HG03108 (cell line): ENCODE measurements at regions not wholly inside any gene's neighbourhood (a gene's known extent, or its start where the extent isn't known, plus 50 kb on each side); places are given as distances from the start of the nearest gene placed in this dataset.

Experiments
- ATAC-seq: cut with Tn5 transposase; IDR thresholded peaks from one replicate; pipeline ENCODE4 v1.9.1; 2021; ENCODE audit warnings: moderate library complexity; ENCODE audit not compliant: unreplicated experiment

DNA sequence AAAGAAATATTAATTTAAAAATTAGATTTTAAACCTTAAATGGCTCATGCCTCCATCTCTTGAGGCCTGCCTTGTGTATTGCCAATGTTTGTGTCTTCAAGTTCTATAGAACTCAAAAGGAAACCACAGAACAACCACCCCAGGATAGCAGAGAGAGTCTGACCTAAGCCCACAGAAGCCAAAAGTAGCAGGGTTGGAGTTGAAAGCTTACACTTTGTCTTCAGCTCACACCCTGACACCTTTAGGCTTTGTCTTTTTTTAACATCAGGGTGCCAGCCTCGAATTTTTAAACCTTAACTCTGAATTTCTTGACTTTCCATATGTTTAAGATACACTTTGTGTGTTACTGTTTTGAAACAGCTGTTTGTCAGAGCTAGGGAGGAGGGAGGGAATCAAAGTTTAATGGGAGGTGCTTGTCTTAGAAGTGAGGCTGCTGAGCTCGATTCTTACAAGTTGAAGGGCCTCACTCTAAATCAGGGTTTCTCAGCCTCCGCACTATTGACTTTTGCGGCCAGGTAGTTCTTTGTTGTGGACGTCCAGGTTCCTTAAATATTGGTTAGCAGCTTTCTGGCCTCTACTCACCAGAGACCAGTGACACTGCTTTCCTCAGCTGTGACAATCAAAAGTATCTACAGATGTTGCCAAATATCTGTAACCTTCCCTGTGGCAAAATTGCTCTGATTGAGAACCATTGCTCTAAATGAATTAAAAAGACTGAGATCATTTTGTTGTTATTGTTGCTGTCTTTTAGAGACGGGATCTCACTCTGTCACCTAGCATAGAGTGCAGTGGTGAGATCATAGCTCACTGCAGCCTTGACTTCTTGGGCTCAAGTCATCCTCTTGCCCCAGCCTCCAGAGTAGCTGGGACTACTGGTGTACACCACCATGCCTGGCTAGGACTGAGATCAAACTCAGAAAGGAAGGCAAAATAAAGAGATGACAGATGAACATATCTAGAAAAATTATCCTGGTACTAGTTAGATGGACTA is 139.2 kb upstream of the EOMES start:
- no peak for ATAC-seq

DNA sequence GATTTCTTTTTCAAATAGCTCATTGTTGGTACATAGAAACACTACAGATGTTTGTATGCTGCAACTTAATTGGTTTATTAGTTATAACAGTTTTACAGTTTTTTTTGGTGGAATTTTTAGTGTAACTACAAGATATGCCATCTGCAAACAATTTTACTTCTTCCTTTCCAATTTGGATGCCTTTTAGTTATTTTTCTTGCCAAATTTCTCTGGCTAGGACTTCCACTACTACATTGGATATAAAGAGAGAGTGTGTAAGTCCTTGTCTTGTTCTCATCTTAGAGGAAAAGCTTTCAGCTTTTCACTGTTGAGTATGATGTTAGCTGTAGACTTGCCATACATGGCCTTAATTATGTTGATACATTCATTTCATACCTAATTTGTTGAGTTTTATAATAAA is 143.6 kb upstream of the EOMES start:
- no peak for ATAC-seq

DNA sequence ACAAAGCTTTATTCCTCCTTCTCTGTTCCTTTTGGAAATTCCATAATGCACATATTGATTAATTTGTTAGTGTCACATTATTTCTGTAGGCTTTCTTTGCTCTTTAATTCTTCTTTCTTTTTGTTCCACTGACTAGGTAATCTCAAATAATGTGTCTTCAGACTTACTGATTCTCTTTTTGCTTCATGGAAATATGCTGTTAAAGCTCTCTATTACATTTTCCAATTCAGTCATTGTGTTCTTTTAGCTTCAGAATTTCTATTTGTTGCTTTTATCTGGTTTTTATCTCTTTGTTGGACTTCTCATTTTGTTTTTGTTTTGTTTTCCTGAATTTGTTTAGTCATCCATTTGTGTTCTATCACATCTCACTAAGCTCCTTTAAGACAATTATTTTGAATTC is 147.0 kb upstream of the EOMES start:
- no peak for ATAC-seq

DNA sequence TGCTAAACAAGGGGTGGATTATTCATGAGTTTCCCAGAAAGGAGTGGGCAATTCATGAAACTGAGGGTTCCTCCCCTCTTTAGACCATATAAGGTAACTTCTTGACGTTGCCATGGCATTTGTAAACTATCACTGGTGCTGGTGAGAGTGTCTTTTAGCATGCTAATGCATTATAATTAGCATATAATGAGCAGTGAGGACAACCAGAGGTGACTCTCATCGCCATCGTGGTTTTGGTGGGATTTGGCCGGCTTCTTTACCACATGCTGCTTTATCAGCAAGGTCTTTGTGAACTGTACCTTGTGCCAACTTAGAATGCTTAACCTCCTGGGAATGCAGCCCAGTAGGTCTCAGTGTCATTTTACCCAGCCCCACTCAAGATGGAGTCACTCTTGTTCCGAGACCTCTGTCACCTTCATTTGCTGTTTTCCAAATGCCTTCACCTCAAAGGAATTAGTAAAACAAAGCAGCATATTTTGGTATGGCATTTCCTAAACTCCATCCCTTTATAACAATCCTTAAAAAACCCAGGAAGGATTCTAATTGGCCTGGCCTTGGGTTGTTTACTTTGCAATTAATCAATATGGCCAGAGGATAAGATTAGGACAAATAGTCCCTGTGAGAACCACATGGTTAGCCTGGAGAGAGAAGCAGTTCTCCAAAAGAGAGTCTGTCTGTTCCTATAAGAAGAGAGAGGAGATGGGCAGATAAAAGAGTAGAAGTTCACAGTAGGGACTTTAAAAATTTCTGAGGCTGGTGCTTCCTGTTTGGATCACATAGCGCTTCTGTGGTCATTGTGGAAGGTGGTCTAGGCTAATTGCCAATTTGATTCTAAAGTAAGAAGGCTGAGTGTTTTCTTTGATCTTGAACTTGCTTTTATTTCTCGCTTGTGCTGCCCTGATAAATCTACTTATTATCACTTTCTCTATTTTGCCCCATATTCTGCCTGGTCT is 155.2 kb upstream of the EOMES start:
- ATAC-seq = no peak

DNA sequence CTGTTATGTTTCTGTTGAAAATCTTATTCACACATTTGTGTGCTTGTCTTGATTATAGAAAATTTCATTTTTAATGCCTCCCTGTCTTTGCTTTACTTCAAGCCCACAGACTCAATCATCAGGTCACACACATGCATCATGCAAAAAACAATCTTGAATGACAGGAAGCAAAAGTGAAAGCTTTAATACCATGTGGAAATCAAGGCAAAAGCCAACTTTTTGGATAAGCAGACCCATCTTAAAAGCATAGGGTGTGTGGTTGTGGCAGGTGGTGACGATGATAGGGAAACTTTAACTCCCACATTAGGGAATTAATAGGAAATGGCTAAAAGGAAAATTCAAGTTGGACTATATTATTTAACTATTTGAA is 155.9 kb upstream of the EOMES start:
- ATAC-seq = no peak

DNA sequence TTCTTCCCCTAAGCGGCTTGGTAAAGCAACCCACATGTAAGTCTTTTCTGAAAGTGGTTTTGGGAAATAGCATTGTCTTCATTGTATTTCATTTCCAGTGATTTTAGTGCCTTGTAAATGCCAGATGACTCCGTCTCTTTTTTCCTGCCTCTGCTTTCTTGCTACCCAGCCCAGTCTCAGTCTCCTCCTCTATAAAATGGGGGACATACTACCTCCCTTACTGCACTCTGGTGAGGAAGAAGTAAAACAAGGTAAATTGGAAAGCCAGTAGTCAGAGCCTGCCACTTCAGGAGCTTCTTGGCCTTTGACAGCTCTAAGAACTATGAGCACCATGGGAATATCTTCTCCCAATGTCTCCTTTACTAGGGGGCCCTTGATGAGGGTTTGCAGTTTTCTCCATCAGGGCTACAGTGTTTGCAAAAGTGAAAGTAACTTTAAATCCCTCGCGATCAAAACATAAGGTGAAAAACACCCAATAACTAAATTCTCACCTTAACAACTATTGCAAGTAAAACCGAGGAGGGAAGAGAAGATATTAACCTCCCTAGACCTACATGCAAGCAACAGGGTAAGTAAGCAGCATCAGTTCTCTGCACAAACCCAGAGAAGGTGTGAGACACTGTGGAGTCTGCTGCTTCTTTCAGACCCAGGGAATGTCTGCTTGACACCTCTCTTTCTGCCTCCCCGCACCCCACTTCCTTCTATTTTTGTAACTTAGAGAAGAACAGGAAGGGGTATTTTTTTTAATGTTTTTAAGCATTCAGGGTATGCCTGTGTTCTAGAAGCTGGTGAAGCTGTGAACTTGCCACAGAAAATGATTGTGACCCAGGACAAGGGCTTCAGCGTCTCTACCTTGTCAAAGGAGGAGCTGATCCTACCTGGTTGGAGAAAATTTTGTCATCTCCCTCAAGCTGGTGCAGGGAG is 159.1 kb upstream of the EOMES start:
- ATAC-seq = no peak

DNA sequence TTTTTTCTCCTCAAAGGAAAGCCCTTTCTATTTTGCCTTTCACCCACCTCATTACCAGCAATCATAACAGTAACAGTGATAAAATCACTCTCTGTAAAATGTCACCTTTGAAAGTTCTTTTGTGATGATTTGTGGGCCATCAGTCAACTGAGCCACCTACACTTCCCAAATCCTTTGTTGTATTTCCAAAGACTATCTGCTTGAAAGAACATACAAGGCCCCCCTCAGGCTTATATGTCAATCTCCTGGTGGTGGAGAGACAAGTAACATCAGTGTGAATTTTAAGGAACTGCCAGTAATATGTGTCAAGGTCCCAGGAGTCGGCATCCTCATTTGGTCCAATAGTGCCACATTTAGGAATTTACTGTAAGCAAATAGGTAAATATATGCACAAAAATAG is 161.1 kb upstream of the EOMES start:
- ATAC-seq = no peak

DNA sequence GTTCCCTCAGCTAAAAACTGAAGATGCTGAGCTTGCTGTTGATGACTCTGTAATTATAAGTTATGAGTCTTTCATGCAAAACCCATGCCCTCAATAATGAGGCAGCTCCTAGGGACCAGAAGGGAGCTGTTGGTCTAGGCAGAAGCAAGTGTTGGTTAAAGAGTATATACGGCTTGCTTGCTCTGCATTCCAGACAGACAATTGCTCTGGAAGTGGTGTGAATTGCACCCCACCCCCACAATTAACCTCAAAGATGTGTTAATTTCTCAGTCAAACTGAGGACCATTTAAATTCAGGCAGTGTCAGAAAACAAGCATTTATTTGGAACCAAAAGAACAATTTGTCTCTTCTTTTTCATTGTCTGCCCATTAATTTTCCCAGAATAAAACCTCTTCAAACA is 163.5 kb upstream of the EOMES start:
- no peak for ATAC-seq

DNA sequence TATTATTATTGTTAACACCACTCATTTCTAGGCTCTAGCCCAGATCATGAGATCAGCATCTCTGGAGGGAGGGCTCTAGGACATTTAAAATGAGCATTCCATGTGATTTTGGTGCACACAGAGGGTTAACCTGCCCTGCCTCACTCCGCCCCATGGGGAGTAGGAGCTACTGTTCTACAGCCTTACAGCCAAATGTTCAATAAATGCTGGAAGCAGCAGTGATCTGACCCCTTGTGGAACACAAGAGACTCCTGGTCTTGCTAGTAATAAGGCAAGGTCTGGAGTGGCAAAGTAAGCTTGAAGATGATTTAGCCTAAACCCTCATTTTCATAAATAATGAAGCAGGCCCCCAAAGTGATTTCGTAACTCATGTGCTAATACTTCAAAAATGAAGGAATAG is 166.4 kb upstream of the EOMES start:
- ATAC-seq = no peak

DNA sequence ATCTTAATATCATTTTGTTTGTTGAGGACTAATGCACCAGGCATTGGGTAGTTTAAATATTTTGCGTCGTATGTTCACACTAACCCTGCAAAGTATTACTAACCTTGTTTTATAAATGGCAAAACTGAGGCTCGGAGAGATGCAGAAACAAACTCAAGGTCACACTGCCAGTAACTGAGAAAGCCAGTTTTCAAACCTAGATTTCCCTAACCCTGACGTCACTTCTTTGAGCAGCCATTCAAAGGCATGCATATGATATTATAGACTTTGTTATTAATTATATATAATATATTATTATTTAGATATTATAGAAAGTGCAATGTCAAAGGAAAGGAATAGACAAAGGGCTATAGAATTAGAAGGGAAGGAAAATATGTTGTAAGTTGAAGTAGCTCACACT is 167.6 kb upstream of the EOMES start:
- ATAC-seq = no peak

DNA sequence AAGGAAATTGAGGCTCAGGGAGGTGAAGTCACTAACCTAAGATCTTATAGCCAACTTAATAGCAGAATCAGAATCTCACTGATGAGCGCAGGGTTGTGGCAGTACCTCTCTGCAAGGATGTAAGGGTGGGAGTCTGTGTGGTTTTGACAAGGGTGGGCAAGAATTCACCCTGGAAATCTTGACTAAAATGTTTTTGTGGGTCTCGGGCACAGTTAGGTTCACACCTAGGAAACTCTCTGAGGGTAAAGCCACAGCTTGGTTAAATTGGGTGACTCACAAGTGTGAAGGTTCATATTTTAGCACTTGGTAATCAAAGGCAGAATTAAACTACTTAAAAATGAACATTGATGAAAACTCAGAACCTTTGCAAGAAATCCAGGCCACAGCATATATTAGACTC is 178.2 kb upstream of the EOMES start:
- no peak for ATAC-seq

DNA sequence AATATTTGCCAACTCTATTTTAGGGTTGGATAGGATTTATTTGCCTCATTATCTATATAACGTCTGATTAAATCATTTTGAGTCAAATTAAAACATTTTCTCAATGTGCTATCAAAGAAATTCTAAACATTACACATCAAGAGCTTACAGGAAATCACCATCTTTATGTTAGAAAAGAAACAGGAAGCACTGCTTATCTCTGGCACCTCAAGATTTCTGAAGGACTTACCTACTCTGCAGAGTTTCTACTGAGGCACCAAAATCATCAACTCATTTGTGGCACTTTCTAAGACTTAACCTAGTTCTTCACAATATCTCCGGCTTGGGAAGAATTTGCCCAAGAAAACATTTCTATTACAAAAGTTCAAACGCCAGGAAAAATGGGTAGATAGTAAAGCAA is 181.3 kb upstream of the EOMES start:
- no peak for ATAC-seq

DNA sequence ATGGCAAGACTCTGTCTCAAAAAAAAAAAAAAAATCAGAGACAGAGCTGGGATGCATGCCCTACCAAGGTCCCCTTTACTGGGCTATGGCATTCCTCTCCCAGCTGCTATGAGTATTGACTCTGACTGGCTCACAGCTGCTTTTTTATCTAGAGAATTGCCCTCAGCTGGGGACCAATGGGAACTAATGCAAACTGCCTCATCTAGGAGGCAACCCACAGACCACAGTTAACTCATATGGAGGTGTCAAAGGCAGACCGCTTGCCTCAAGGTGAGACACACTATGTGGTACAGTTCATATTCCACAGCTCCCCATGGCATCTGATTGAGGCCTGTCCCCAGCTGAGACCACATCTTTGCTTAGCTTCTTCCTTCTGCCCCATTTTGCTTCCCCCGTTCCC is 183.5 kb upstream of the EOMES start:
- ATAC-seq = no peak

DNA sequence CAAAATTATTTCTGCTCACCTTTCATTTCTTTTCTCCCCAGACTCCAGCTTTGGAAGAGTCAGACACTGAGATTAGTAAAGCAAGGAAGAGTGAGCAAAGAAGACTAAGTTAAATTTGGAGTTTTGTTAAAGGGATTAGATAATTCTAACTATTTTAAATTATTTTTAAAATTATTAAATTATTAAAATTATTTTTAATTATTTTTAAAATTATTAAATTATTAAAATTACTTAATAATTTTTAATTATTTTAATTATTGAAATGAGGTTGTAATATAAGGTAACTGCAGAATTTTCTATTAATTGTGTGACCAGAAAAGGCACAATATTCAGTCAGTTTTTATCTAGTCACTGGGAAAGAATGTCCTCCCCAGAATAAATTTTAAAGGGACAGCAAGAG is 185.0 kb upstream of the EOMES start:
- no peak for ATAC-seq

DNA sequence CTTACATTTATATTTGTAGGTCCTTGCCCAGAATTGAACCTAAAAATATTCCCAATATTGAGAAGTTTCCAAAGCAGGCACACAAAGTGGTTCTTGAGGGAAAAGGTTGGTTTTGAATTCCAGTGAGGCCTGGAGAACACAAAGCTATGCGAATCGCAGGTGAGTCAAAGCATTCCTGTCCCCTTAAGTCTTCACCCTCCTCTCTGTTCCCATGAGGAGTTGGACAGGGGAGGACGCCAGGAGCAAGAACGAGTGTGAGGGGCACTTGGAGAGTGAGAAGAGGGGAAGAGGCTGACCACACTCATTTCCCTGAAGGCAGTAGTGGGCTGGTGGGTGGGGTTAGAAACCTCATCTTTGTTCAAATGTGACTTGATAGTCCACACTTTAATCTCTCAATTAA is 185.8 kb upstream of the EOMES start:
- ATAC-seq = no peak

DNA sequence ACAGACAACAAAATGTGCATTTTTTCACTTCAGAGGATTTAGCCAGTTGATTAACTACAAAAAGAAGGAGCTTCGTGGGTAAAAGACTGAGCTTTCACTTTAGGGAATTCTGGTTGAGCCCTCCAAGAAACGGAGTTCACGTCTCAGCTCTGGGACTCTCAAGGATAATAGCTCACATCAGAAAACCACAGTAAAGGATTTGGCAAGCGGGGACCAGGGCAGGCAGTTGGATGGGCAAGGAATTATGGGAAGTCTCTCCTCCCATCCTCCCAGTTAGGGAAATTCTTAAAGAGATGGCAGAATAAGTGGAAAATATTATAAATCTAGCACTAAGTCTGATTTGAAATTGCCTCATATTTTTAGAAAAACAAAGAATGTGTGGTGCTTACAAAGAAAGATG is 188.3 kb upstream of the EOMES start:
- no peak for ATAC-seq

DNA sequence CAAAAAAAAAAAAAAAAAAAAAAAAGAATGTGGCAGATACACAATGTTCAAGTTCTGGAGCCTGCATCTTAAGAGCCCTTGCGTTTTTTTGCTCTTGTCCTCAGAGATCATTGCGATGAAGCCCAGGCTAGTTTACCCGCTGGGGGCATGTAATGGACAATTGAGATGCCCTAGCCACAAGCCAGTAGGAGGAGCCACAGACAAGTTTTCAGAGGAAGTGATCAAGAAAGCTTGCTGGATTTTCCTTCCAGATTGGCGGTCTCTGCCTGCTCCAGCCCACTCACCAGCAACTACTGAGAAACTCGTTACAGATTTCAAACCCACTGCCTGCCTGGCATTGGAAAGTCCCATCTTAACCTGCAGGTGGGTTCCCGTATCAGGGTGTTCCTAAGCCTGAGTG is 192.1 kb upstream of the EOMES start:
- no peak for ATAC-seq

DNA sequence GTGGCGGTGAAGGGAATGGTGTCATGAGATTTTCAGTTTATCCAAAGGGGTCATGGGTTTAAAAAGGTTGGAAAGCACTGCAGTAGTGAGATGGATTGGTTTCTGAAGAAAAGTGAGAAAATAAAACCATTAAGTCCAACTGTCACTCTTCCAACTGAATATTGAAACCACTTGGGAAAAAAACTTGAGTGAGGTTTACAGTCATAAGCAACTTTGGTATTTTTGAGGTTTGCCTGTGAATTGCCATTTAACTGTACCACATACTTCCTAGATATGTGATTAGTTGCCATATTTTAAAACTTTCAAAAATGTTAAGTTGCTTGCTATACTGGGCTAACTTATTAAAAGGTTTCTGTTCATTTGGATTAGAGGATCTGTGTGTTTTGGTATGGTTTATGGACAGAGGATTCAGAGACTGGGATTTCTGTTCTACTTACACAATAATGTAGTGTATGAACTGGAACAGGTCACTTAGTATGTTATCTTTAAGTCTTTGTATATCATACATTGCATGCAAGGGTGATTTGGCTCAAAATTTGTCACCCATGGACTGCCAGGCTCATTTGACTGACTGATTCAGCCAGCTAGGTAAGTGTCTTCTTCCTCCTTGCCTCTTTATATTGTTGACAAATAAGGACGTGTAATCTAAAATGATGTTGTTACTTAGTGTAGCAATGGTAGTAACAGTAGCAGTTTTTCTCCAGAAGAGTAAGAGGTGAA is 201.4 kb upstream of the EOMES start:
- ATAC-seq = no peak

DNA sequence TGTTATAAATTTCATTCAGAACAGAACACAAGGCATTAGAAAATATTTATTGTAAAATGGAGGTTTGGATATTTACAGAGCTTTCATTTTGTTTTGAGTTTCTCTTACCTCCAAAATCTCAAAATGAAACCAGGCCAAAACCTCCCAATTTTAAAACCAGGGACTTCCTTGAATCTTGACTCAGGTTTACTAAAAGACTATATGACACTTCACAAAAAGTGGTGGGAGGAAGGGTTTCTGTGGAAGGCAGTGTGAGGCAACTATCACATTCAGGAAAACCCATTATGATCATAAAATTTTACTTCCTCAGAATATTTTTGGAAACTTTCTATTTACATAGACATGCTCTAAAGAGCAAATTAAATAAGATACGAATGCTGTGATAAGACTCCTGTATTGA is 205.8 kb upstream of the EOMES start:
- ATAC-seq = no peak

DNA sequence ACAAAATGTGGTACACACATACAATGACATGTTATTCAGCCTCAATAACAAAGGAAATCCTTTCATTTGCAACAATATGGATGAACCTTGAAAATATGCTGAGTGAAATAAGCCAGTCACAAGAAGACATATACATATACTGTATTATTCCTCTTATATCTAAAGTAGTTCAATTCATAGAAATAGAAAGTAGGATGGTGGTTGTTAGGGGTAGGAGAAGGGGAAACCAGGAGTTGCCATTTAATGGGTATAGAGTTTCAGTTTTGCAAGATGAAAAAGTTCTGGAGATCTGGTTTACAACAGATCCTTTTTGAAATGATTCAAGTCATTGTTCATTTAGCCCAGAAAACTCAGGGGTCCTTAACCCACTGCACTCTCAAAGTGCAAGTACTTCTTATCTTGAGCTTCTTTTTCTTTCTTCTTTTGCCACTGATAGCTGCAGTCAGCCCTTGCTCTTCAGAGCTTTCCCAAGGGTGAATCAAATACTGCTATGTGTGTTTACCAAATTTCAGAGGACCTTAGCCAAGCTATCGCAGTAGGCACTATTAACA is 208.0 kb upstream of the EOMES start:
- no peak for ATAC-seq
